Activated B cell treated with CpG ODN at 0.5 μM for 24 hours (primary cell): ENCODE measurements at regions not wholly inside any gene's neighbourhood (a gene's known extent, or its start where the extent isn't known, plus 50 kb on each side); places are given as distances from the start of the nearest gene placed in this dataset.

Experiments
- ATAC-seq: fragments of 200-7000 bp; cut with Tn5 transposase; one replicate; pipeline ENCODE4 v1.10.0; 2021; ENCODE audit warnings: low read depth, mild to moderate bottlenecking, moderate library complexity
- CTCF ChIA-PET: fragments of 350-600 bp; sonication (Branson Sonifier 250); formaldehyde crosslinking; loops from one replicate; lab custom pipeline; 2021; ENCODE audit warnings: antibody characterized with exemption; lab: Charles Lee
- POLR2A ChIA-PET: fragments of 350-600 bp; sonication (Branson Sonifier 250); formaldehyde crosslinking; loops from one replicate; lab custom pipeline; 2021; ENCODE audit warnings: antibody characterized with exemption; lab: Charles Lee
- DNase-seq: peaks from one replicate; pipeline ENCODE4 v3.0.0; 2022
- H3K27ac Mint-ChIP-seq: one replicate; pipeline ENCODE4 v1.8.0; 2020; ENCODE audit warnings: mixed read lengths
- H3K27me3 Mint-ChIP-seq: one replicate; pipeline ENCODE4 v1.8.0; 2021; ENCODE audit warnings: mixed read lengths
- H3K36me3 Mint-ChIP-seq: one replicate; pipeline ENCODE4 v1.8.0; 2021; ENCODE audit warnings: low read depth, mixed read lengths
- H3K4me1 Mint-ChIP-seq: one replicate; pipeline ENCODE4 v1.8.0; 2021; ENCODE audit warnings: mixed read lengths
- H3K4me3 Mint-ChIP-seq: one replicate; pipeline ENCODE4 v1.8.0; 2020; ENCODE audit warnings: mild to moderate bottlenecking, mixed read lengths
- H3K9me3 Mint-ChIP-seq: one replicate; pipeline ENCODE4 v1.8.0; 2020; ENCODE audit warnings: mixed read lengths
- CTCF ChIP-seq: fragments of 200-600 bp; IDR thresholded peaks from one replicate; pipeline ENCODE4 v1.8.0; 2022; ENCODE audit warnings: antibody characterized with exemption, mild to moderate bottlenecking
- intact Hi-C: fragments of 100-400 bp; cut with micrococcal nuclease; formaldehyde crosslinking; loops from one replicate; pipeline ENCODE4 v1.15.1; 2024

DNA sequence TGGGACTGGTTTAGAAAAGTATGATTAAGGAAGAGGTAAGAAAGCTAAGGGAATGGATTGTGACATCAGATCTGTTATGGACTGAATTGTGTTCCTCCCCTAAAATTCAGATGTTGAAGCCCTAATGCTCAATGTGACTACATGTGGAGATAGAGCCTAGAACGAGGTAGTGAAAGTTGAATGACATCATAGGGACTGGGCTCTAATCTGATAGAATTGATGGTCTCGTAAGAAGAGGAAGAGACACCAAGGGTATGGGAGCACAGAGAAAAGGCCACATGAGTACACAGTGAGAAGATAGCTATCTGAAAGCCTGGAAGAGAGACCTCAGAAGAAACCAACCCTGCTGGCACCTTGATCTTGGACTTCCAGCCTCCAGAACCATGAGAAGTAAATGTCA is 178.3 kb downstream of the TRIB2 start:
- no peak for ATAC-seq
- ChIA-PET CTCF (interaction anchor here (0.7 kb wide), 1 partner anchor 152 kb away, joined by 4 read pairs; no protein-coding TSS in a partner anchor), POLR2A (no interaction called here)
- peaks cover 11% of the 10 kb centered on the region for H3K27me3 Mint-ChIP-seq
- intact Hi-C loops = no loop called here
- TF ChIP-seq CTCF = no peak
- H3K27ac Mint-ChIP-seq = no peak overlapping the region
- peaks cover 10% of the 10 kb centered on the region for H3K4me1 Mint-ChIP-seq
- no peak for DNase-seq
- no peak overlapping the region for H3K4me3 Mint-ChIP-seq
- peaks cover 18% of the 10 kb centered on the region for H3K9me3 Mint-ChIP-seq
- peaks cover 5% of the 10 kb centered on the region for H3K36me3 Mint-ChIP-seq

DNA sequence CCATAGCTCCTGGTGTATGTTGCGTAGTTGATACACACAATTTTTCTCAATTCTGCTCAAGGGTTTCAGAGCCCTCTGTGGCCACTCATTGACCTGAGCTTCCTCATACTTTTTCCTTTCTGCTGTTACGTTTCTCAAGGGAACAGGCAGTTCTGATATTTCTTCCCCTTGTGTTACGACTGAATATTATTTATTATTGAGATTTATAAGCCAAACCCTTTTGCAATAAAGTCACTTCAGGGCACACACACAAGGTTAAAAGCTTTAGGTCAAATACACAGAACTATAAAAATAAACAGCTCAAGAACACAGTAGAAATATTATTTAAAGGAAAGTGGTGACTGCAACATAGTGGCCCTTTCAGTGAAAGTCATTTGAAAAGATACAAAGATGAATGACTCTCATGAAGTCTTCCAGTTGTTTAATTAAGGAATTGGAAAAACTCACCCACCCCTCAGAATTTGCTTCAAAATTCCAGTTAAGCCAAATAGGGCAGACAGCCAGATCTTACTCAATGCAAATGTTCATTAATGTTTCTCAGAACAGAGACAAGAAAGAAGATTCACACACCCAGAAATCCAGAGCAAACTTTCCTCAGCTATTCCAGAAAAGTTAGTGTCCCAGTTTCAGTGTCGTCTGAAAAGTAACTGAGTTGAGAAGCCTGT is 179.7 kb downstream of the TRIB2 start:
- peaks cover 11% of the 10 kb centered on the region for H3K27me3 Mint-ChIP-seq
- peaks cover 18% of the 10 kb centered on the region for H3K9me3 Mint-ChIP-seq
- ChIA-PET POLR2A (no interaction called here), CTCF (interaction anchor here (1.0 kb wide), 1 partner anchor 35 kb away, joined by 4 read pairs; no protein-coding TSS in a partner anchor)
- TF ChIP-seq CTCF = no peak
- no peak for ATAC-seq
- no peak overlapping the region for H3K4me3 Mint-ChIP-seq
- no peak for DNase-seq
- peaks cover 5% of the 10 kb centered on the region for H3K36me3 Mint-ChIP-seq
- no peak overlapping the region for H3K27ac Mint-ChIP-seq
- intact Hi-C loops = no loop called here
- H3K4me1 Mint-ChIP-seq = peaks cover 10% of the 10 kb centered on the region

GRCh38 chr2:12897181-12897580 is 180.4 kb downstream of the TRIB2 start:
- ChIA-PET POLR2A (no interaction called here), CTCF (interaction anchor here (1.0 kb wide), 1 partner anchor 34 kb away, joined by 4 read pairs; no protein-coding TSS in a partner anchor)
- H3K4me3 Mint-ChIP-seq = no peak overlapping the region
- no peak for ATAC-seq
- DNase-seq = no peak
- H3K36me3 Mint-ChIP-seq = peaks cover 3% of the 10 kb centered on the region
- H3K4me1 Mint-ChIP-seq = peaks cover 10% of the 10 kb centered on the region
- peaks cover 13% of the 10 kb centered on the region for H3K9me3 Mint-ChIP-seq
- no peak for TF ChIP-seq CTCF
- intact Hi-C loops = no loop called here
- no peak overlapping the region for H3K27ac Mint-ChIP-seq
- H3K27me3 Mint-ChIP-seq = peaks cover 8% of the 10 kb centered on the region

- H3K27ac Mint-ChIP-seq = no peak overlapping the region
- no peaks in the 10 kb centered on the region for H3K4me1 Mint-ChIP-seq
- no peaks in the 10 kb centered on the region for H3K9me3 Mint-ChIP-seq
- TF ChIP-seq CTCF = no peak
- no peaks in the 10 kb centered on the region for H3K36me3 Mint-ChIP-seq
- intact Hi-C loops = no loop called here
- no peak overlapping the region for H3K4me3 Mint-ChIP-seq
- POLR2A ChIA-PET = no interaction called here
- CTCF ChIA-PET = no interaction called here
- DNase-seq (no peak), ATAC-seq (no peak)
- H3K27me3 Mint-ChIP-seq = peaks cover 6% of the 10 kb centered on the region
These were observed 186.5 kb downstream of the TRIB2 start for GRCh38 chr2:12903272-12903671.

GRCh38 chr2:12910431-12910830 is 193.7 kb downstream of the TRIB2 start:
- CTCF ChIA-PET = no interaction called here
- no peak for DNase-seq
- Mint-ChIP-seq H3K36me3 (no peaks in the 10 kb centered on the region), H3K4me3 (no peak overlapping the region), H3K9me3 (no peaks in the 10 kb centered on the region), H3K27me3 (peaks cover 34% of the 10 kb centered on the region), H3K4me1 (no peaks in the 10 kb centered on the region), H3K27ac (no peak overlapping the region)
- intact Hi-C loops = no loop called here
- POLR2A ChIA-PET = no interaction called here
- ATAC-seq = no peak
- no peak for TF ChIP-seq CTCF
